HG03060 (cell line): ENCODE measurements at regions not wholly inside any gene's neighbourhood (a gene's known extent, or its start where the extent isn't known, plus 50 kb on each side); places are given as distances from the start of the nearest gene placed in this dataset.
"Not testable (repeated sequence)": the region's sequence is repeated elsewhere in the genome, so short reads cannot be mapped to it uniquely, and the experiment has no call there.

Source experiments
- ATAC-seq: cut with Tn5 transposase; IDR thresholded peaks from one replicate; pipeline ENCODE4 v1.9.1; 2021; ENCODE audit warnings: low read depth, moderate number of reproducible peaks; ENCODE audit not compliant: unreplicated experiment

GRCh38 chr9:102941868-102942267 lies 53.3 kb upstream of the CYLC2 start:
- ATAC-seq, result no peak

- no peak for ATAC-seq
Measured at GRCh38 chr9:102922526-102922925, 72.6 kb upstream of the CYLC2 start.

GRCh38 chr9:102911185-102911584 lies 83.9 kb upstream of the CYLC2 start:
- ATAC-seq, result no peak

- not testable (repeated sequence) for ATAC-seq
Measured at GRCh38 chr9:102905795-102906194, 89.3 kb upstream of the CYLC2 start.

- ATAC-seq, result no peak
Measured at GRCh38 chr9:102892025-102892424, 103.1 kb upstream of the CYLC2 start.

- ATAC-seq, result not testable (repeated sequence)
Measured at GRCh38 chr9:102888747-102889146, 106.4 kb upstream of the CYLC2 start.

- no peak for ATAC-seq
Measured at GRCh38 chr9:102875687-102876086, 119.4 kb upstream of the CYLC2 start.

- ATAC-seq, result no peak
Measured at GRCh38 chr9:102867488-102867887, 127.6 kb upstream of the CYLC2 start.

- ATAC-seq, result no peak
Measured at GRCh38 chr9:102862478-102862877, 132.7 kb upstream of the CYLC2 start.

GRCh38 chr9:102855641-102856040 lies 139.5 kb upstream of the CYLC2 start:
- ATAC-seq, result no peak

GRCh38 chr9:102845827-102846371 lies 149.2 kb upstream of the CYLC2 start:
- no peak for ATAC-seq

- no peak for ATAC-seq
Measured at GRCh38 chr9:102844716-102845115, 150.4 kb upstream of the CYLC2 start.

- no peak for ATAC-seq
Measured at GRCh38 chr9:102842423-102842822, 152.7 kb upstream of the CYLC2 start.

GRCh38 chr9:102841376-102841775 lies 153.8 kb upstream of the CYLC2 start:
- ATAC-seq, result no peak

GRCh38 chr9:102840335-102840734 lies 154.8 kb upstream of the CYLC2 start:
- no peak for ATAC-seq

GRCh38 chr9:102832814-102833213 lies 162.3 kb upstream of the CYLC2 start:
- ATAC-seq, result no peak

- ATAC-seq, result no peak
Measured at GRCh38 chr9:102796244-102796643, 198.9 kb upstream of the CYLC2 start.

GRCh38 chr9:102795532-102795931 lies 199.6 kb upstream of the CYLC2 start:
- ATAC-seq, result no peak

- ATAC-seq, result no peak
Measured at GRCh38 chr9:102779356-102779755, 215.8 kb upstream of the CYLC2 start.

- no peak for ATAC-seq
Measured at GRCh38 chr9:102778746-102779145, 216.4 kb upstream of the CYLC2 start.

GRCh38 chr9:102770704-102771103 lies 224.4 kb upstream of the CYLC2 start:
- ATAC-seq, result no peak

- no peak for ATAC-seq
Measured at GRCh38 chr9:102769307-102769706, 225.8 kb upstream of the CYLC2 start.

- ATAC-seq, result no peak
Measured at GRCh38 chr9:102768002-102768401, 227.1 kb upstream of the CYLC2 start.
